Testis (tissue), 2 donors: ENCODE measurements at regions not wholly inside any gene's neighbourhood (a gene's known extent, or its start where the extent isn't known, plus 50 kb on each side); places are given as distances from the start of the nearest gene placed in this dataset.

Experiments used
- DNase-seq: peaks from one replicate; pipeline ENCODE4 v3.0.0-alpha.2; 2019
- H3K27ac ChIP-seq, 2 donors: fragments of 200-600 bp; sonication (generic); one replicate each; pipeline ENCODE4 v1.5.1; 2019
- H3K27me3 ChIP-seq: fragments of 200-600 bp; sonication (generic); one replicate; pipeline ENCODE4 v1.5.1; 2019
- H3K36me3 ChIP-seq: fragments of 200-600 bp; sonication (generic); one replicate; pipeline ENCODE4 v1.5.1; 2017; ENCODE audit warnings: low read depth; ENCODE audit errors: missing control alignments
- H3K4me1 ChIP-seq: fragments of 200-600 bp; sonication (generic); one replicate; pipeline ENCODE4 v1.5.1; 2019
- H3K4me3 ChIP-seq, 2 donors: fragments of 200-600 bp; sonication (generic); one replicate each; pipeline ENCODE4 v1.5.1; 2017 to 2019
- H3K9me3 ChIP-seq: fragments of 200-600 bp; sonication (generic); one replicate; pipeline ENCODE4 v1.5.1; 2017
- POLR2A ChIP-seq: fragments of 450-650 bp; IDR thresholded peaks from one replicate; pipeline ENCODE4 v1.6.1; 2017; ENCODE audit warnings: antibody characterized with exemption, mild to moderate bottlenecking, moderate library complexity
- WGBS, 2 donors: methylation state at CpG; one replicate each; pipeline ENCODE4 v1.1.5; 2018; 5-methylcytosine and 5-hydroxymethylcytosine counted together
- intact Hi-C: fragments of 100-400 bp; cut with DNase I; formaldehyde crosslinking; loops from one replicate; pipeline ENCODE4 v1.15.1; 2023; ENCODE audit warnings: low total_unique reads
- TF ChIP-seq, protein P1 (sequence below), 3 experiments: fragments of 450-650 bp in 2 of 3; fragments of 200-600 bp in 1 of 3; sonication (generic) in 1 of 3; IDR thresholded peaks; one replicate each; pipeline ENCODE4 v1.5.1; 2016 to 2019; ENCODE audit warnings: antibody characterized with exemption in 3 of 3, mild to moderate bottlenecking in 2 of 3, moderate library complexity in 1 of 3

DNA sequence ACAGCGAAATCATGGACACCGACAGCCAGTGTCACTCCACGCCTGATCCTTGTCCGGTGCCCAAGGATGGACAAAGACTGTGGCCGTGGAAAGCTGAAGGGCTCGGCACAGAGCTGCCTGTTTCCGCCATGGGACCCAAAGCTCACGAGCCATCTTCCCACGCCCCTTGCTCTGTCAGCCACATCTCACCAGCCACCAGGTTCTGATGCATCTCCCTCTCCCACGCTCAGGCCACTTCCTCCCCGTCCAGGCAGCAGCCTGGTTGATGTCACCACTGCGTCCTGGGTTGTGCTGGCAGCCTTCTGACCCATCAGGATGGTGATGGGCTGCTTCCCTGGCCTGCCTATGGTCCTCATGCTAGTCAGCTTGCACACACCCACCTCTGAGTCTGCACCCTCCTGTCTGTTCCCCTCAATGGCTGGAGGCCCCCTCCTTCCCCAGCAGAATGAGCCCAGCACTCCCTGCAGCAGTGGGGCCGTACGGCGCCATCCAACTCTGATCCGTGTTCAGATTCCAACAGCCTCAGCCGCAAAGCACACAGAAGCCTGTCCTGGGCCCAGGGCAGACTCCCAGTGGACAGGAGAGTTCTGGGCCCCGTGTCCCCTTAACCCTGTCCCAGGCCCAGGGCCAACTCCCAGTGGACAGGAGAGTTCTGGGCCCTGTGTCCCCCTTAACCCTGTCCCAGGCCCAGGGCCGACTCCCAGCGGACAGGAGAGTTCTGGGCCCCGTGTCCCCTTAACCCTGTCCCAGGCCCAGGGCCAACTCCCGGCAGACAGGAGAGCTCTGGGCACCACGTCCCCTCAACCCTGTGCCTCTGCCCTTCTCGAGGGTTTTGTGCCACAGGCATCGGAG is 259.5 kb downstream of the BRD1 start:
- 78 to 83% methylated on average over 13 to 25 of the region's 25 CpGs for WGBS, 2 donors
- Histone ChIP-seq H3K4me1 (no peaks in the 10 kb centered on the region), H3K27me3 (no peaks in the 10 kb centered on the region), H3K9me3 (no peaks in the 10 kb centered on the region), H3K36me3 (no peaks in the 10 kb centered on the region), H3K4me3 (no peak overlapping the region), H3K27ac (no peak overlapping the region)
- TF ChIP-seq, protein P1, sequence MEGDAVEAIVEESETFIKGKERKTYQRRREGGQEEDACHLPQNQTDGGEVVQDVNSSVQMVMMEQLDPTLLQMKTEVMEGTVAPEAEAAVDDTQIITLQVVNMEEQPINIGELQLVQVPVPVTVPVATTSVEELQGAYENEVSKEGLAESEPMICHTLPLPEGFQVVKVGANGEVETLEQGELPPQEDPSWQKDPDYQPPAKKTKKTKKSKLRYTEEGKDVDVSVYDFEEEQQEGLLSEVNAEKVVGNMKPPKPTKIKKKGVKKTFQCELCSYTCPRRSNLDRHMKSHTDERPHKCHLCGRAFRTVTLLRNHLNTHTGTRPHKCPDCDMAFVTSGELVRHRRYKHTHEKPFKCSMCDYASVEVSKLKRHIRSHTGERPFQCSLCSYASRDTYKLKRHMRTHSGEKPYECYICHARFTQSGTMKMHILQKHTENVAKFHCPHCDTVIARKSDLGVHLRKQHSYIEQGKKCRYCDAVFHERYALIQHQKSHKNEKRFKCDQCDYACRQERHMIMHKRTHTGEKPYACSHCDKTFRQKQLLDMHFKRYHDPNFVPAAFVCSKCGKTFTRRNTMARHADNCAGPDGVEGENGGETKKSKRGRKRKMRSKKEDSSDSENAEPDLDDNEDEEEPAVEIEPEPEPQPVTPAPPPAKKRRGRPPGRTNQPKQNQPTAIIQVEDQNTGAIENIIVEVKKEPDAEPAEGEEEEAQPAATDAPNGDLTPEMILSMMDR (IDR thresholded peaks at IDR 0.05), result no peak
- TF ChIP-seq POLR2A, result no peak
- intact Hi-C loops, result no loop called here
- DNase-seq, result no peak

DNA sequence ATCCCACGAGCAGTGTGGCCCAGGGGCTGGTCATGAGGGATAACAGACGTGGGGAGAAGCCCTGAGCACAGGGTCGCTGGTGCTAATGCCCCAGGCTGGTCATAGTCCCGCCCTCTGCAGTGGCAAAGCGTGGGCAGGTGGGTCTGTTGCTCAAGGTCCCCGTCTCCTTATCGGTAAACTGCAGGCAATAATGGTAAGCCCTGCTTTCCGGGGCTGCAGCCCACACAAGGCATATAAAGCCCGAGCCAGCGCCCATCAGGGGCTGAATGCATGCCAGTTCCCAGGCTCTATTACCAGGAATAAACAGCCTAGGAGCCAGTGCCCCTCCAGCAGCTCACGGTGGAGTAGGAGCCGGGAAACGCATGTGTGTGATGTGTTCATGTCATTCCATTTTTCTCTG is 261.0 kb downstream of the BRD1 start:
- no peak for TF ChIP-seq POLR2A
- TF ChIP-seq, protein P1 (IDR thresholded peaks at IDR 0.05), result no peak
- intact Hi-C loops, result no loop called here
- Histone ChIP-seq H3K36me3 (no peaks in the 10 kb centered on the region), H3K27ac (no peak overlapping the region), H3K4me3 (no peak overlapping the region), H3K27me3 (no peaks in the 10 kb centered on the region), H3K9me3 (no peaks in the 10 kb centered on the region), H3K4me1 (no peaks in the 10 kb centered on the region)
- no peak for DNase-seq
- 51 to 62% methylated on average over 13 of the region's 13 CpGs for whole genome bisulfite sequencing, 2 donors

DNA sequence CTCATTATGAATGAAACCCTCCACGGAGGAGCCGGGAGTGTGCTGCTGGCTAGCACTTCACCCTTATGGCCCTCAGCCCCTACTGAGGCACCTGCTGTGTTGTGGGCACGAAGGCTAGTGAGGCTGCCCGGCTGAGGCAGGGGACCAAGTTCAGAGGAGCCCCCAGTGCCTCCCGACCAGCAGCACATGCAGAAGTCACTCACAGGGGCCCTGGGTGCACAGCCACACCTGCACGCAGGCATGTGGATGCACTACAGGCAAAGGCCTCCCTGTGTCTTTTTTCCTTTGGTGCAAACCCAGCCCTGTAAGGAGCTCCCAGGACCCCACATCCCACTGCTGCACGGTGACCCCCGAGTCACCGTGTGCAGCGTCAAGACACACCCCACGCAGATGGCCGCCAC is 261.5 kb downstream of the BRD1 start:
- H3K27me3 ChIP-seq, result no peaks in the 10 kb centered on the region
- intact Hi-C loops, result no loop called here
- H3K9me3 ChIP-seq, result no peaks in the 10 kb centered on the region
- no peaks in the 10 kb centered on the region for H3K36me3 ChIP-seq
- TF ChIP-seq, protein P1 (IDR thresholded peaks at IDR 0.05), result no peak
- TF ChIP-seq POLR2A, result no peak
- 67 to 79% methylated on average over 9 to 12 of the region's 12 CpGs for WGBS, 2 donors
- DNase-seq, result no peak
- no peaks in the 10 kb centered on the region for H3K4me1 ChIP-seq
- no peak overlapping the region for H3K4me3 ChIP-seq
- H3K27ac ChIP-seq, result no peak overlapping the region

DNA sequence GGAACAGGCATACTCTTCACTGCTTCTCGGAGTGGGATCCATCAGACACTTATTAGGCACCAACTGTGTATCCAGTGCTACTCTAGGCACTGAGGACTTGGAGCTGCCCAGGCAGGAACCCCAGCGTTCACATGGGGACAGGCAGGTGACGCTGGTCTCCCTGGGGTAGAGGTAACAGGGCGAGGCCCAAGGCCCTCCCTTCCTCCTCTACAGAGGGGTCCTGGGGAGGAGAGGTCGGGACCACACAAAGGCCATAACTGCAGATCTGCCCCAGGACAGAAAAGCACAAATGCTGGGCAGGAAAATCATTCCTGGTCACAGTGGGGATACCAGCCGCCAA is 262.2 kb downstream of the BRD1 start:
- intact Hi-C loops, result no loop called here
- TF ChIP-seq, protein P1 (IDR thresholded peaks at IDR 0.05), result no peak
- no peak for TF ChIP-seq POLR2A
- no peaks in the 10 kb centered on the region for H3K9me3 ChIP-seq
- H3K27me3 ChIP-seq, result no peaks in the 10 kb centered on the region
- H3K4me3 ChIP-seq, result no peak overlapping the region
- no peaks in the 10 kb centered on the region for H3K4me1 ChIP-seq
- H3K27ac ChIP-seq, result no peak overlapping the region
- H3K36me3 ChIP-seq, result no peaks in the 10 kb centered on the region
- DNase-seq, result no peak
- 72 to 83% methylated on average over 2 to 6 of the region's 6 CpGs for WGBS, 2 donors
